OCI-LY1 (cell line): ENCODE measurements at regions not wholly inside any gene's neighbourhood (a gene's known extent, or its start where the extent isn't known, plus 50 kb on each side); places are given as distances from the start of the nearest gene placed in this dataset.

Experiments used
- CTCF ChIP-seq: fragments of 200-600 bp; sonication (generic), shearing (Covaris generic); IDR thresholded peaks from 2 replicates; pipeline ENCODE4 v1.5.1; 2017; ENCODE audit warnings: mild to moderate bottlenecking, antibody characterized with exemption, low read length, moderate library complexity, mixed read lengths
- EZH2 ChIP-seq: fragments of 200-600 bp; sonication (generic), shearing (Covaris generic); IDR thresholded peaks from 2 replicates; pipeline ENCODE4 v1.8.0; 2017; ENCODE audit warnings: borderline replicate concordance, mixed run types, mild to moderate bottlenecking, antibody characterized with exemption, low read length, moderate library complexity, mixed read lengths

- TF ChIP-seq CTCF, result no peak
- TF ChIP-seq EZH2, result no peak
Observed at GRCh38 chr4:19722404-19722803, 529.3 kb upstream of the SLIT2 start.
